Femur (tissue), 1 donor: ENCODE measurements at regions not wholly inside any gene's neighbourhood (a gene's known extent, or its start where the extent isn't known, plus 50 kb on each side); places are given as distances from the start of the nearest gene placed in this dataset.
"Not testable (repeated sequence)": the region's sequence is repeated elsewhere in the genome, so short reads cannot be mapped to it uniquely, and the experiment has no call there.

Experiments
- DNase-seq: peaks from one replicate; pipeline ENCODE4 v3.0.0-alpha.2; 2017

DNA sequence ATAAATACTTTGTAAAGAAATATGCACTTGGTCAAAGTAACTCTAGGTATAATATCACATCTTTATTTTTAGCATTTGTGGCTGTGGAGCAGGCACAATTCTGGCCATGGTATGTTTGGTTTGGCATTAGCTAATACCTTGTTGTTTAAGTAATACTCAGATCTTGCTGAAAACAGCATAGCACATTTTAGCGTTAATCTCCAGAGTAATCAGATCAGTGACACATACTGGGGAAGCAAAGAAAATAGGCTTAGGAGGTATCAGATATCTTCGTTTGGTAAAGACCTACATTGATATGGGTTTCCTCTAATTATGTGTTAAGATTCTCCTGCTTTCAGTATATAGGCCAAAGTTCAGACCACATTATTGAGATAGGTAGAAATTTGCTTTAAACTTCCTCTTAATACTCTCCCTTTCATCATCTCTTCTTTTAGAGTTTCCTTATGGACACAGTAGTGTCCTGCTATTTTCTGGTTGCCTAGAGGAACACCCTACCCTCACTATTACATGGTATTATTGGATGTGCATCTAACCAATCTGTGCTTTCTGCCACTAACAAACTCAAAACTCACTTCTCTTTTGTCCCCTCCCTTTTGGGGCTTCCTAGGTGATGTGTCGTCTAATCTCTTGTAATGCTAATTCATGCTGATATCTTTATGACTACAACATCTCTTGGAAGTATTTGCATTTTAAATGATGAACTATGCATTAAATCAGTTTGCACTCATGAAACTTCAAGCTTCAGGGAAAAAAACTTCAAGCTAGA, 437.3 kb upstream of the ADAMTSL1 start:
- no peak for DNase-seq

DNA sequence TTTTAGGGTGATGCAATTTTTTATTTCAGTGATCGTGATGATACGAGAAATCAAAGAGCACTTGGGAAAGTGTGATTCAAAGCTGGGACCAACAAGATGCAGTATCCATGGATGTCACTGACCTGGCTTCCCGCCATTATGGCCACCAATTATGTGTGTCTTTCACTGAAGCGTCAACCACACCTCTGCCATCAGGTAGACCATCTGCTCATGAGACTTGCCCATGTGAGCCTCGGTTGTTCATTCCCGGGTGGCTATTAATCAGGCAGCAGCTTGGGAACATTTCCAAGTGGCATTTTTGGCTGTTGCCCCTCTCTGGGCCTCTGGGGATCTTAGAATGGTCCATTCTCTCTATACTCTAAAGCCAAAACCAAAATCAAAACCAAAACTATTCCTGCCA, 436.0 kb upstream of the ADAMTSL1 start:
- no peak for DNase-seq

DNA sequence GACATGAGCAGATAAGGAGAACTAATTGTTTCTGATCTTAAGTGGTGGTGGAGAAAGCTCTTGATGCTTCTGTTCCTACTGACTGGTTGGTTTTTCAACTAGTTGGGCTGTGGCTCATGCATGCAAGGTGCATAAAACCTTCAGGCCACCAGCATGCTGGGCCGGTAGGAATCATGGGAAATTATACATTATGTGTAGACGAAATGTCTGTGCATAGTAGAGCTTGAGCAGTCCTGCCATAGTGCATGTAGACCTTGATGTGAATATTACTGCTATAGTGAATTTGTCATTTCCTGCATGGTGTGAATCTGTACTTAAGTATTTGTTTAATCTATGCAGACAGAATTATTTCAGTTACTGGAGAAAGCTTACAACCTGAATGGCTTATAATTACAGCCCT, 433.6 kb upstream of the ADAMTSL1 start:
- DNase-seq: no peak

DNA sequence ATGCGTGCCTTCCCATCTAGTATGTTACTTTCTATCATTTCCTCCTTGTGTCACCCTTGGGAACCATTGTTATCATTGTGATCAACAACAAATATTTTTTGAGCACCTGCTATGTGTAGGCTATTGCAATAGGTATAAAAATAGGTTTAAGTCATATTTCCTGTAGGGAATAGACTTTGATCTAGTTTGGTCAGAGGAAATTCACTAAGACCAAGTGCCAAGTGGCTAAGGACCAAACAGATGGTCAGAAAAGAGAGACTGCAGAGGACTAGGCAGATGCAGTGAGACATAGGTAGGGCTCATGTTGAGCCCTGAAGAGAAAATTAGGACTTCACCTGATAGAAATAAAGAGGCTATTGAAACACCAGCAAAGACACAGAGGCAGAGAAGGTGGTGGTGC, 430.0 kb upstream of the ADAMTSL1 start:
- DNase-seq: no peak

DNA sequence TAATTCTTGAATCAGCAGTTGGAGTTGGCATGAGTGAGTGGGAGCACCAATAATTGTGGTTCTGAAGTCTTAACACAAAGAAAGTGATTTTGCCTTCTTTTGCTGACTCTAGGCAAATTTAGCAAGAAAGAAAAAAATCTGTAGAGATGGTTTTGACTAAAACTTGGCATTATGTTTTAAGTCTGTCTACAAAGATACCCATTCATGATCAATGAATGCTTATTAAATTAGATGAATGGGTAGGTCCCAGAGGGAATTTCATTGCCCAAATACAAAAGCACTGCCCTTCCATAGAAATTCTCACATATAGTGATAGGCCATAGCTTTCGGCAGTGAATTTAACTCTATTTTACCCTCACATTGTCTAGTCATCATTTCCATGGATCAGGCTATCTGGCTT, 428.6 kb upstream of the ADAMTSL1 start:
- no peak for DNase-seq

DNA sequence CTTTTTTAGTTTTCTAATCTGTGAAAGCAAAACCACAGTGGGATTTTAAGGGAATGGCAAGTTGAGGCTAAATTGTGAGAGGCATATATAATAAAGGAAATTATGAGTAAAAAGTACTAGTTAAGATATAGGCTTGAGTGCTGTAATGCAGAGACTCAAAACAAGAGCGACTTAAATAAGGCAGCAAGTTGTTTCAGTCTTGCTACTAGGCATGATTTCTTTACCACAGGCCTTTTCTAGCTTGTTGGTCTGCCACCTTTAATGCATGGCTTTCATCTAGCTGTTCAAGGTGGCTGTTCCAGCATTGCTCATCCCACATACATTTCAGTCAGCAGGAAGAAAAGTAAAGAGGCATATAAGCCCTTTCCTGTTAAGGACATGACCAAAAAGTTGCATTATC, 427.9 kb upstream of the ADAMTSL1 start:
- no peak for DNase-seq

DNA sequence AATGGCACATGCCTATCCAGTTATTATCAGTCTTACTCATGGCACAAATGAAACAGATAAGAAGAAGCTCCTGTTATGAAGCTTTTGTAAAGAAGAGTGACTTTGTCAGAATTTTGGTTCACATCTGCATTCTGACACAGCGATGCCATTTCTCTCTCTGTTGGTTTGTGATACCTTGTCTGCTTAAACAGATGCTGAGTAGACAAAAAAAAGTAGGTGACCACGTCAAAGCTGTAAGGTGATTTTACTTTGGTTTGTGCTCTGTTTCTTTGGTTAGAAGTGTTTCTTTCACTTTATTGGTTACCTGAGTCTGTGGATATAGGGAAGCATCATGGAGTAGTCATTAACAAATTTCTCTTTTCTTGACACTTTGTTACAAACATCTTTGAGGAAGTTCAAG, 422.3 kb upstream of the ADAMTSL1 start:
- DNase-seq: no peak

DNA sequence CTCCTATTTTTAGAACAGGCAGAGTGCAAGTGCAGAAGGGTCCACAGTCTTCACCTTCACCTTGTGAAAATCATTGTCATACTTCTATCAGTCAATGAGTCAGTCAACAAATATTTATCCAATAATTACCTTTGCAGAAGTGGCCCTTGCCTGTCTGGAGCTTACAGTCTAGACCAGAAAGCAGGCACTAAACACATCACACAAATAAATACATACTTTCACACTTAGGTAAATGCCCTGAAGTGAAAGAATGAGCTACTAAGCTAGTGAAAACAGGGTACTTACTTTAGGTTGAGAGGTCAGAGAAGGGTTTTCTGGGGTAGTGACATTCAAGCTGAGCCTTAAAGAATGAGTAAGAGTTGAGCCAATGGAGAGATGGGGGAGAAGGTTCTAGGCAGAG, 421.9 kb upstream of the ADAMTSL1 start:
- no peak for DNase-seq

DNA sequence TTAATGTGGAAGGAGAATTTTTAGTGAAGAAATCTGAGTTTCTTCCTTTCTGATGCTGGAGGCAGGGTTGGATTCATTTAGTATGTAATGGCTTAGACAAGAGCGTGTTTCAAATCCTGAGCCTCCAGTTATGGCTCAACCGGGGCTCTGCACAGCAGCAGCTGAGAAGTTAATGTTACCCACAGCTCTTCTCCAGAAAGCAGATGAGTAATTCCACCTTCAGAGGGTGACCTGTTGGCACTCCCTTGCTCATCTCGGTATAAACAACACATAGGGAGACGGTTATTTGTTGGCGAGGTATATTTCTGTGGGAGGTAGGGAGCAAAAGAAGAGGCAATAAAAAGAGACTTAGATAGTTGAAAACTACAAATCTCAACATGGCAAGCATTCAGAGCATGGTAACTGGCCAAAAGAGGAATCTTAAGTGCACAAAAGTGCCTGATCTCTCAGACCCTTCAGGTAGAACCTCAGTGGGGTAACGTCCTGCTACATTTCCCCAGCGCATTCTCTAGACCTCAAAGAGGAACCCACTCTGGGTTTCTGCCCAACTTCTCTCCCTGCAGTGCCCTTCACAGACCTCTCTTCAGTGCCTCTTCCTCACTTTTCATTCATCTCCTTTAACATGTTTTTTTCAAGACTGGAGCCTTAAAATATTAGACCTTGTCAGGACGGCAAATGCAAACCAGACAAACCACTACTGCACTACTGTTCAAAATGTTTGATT, 417.5 kb upstream of the ADAMTSL1 start:
- no peak for DNase-seq

DNA sequence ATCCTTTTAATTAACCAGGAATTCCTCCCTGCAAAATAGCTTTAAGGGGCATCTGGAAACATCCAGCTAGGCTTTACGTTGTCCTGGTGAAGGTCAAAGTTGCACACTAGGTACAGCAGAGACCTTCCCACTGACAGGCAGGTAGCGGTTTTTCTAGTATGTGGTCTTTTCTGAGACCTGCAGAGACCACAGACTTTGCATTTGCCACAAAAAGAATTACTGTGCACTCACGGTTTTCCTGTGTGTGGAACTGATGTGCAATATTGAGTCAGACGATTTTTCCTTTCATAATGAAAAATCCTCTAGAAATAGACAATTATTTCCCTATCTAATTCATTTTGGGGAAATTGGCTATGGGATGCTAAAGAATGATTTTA, 417.0 kb upstream of the ADAMTSL1 start:
- no peak for DNase-seq

DNA sequence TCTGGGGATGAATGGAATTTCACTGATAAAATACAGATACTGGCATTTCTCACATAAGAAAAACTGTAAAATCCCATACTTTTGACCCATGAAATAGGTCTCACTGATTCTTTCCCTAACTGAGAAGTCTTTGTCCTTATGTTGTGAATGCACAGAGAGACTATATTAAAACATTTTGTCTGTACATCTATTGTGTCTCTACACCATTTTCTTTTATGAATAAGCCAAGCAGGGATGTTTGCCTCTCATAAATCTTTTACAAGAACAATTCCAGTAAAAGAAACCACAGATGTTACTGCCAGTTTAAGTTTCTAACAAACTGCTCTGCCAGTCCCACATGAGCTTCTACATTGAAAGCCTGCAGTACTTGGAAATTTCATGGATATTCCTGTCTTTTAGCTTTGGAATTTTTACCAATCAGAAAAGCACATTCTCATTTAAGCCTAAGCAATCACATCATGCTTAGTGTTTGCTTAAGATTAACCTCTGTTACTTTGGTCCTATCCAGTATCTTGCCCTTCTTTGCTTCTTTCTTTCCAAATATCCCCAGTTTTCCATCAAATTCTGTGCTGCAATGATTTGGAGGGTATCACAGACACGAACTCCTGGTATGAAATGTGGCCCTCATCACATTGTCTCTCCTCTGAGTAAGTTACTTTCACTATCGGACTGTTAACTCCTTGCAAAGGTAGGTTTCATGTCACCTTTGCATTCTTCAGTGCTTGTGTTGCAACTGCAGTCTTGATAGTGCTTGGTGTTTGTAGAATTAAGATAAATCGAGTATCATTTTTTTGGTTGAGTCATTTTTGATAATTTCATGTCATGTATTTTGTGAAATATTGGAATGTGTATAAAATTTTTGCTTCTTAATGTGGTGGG, 415.1 kb upstream of the ADAMTSL1 start:
- no peak for DNase-seq

DNA sequence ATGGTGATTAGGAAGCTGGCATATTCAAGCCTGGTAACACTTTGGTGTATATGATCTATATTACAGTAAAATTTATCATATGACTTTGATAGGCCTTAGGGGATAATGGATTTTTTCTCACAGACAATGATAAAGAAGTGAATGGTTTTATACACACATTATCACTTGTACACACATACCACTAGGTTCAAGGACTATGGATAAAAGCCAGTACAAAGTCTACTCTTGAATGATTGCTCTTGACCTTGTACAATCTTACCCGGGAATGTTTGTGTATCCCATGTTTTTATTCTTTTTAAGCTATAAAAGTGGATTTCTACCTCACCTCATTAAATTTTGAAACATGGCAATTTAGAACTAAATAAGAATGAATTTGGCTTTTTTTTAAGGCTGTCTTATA, 414.5 kb upstream of the ADAMTSL1 start:
- DNase-seq: no peak

DNA sequence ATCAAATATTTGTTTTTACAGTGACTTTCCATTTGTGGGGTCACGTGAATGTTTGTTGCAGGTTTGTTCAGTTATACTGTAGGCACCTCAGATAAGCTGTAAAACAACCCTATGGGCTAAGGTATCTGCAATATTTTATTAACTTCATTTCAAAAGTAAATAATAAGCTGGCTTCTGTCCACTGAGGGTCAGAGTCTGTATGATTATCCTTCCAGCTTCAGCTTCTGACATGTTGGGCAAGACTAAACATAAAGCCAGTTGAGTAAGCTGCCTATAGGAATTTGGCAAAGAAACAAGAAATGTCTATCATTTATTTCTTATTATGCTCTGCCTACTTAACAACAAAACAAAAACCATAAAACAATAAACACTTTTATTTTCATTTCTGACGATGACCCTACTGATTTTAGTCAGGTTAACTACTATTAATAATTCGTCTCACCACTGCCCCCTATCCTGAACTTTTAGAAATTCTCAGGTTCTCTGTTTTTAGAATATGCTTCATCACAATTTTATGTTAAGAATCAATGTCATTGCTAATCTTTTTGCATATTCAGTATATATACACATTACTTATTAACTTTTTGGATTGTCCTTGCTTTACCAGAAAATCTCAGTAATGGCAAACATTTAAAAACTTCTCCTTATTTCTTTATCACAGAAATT, 413.6 kb upstream of the ADAMTSL1 start:
- no peak for DNase-seq

DNA sequence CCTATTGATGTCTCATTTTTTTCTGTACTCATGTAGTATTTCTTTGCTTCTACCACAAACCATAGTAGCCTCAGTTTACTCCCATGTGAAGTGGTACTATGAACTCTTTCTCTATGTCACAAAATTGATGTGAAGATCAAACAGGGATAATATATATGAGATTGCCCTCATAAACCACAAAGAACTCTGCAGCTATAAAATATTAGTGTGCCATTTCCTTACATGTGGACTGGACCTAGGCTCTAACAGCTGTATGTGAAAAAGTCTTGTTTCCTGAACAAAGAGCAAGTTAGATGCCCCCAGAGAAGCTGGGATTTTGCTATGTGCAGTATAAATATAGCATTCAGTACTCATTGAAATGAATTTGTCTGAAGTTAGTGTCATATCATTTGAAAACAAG, 412.6 kb upstream of the ADAMTSL1 start:
- no peak for DNase-seq

DNA sequence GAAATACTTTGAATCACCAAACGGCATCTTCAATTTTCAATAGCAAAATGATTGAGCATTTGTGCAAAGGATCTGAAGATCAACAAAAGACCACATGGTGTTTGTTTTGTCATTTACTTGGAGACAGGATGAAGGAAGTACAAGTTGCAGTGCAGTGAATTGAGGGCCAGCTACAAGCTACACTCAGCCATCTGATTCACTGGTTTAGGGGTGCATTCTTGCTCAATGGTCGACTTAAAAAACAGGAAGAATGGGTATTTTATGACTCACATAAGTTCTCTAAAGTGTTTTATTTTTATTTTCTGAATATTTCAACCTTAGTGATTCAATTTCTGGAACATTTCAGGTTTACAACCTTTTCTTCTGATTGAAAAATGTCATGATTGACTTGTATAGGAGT, 412.1 kb upstream of the ADAMTSL1 start:
- DNase-seq: no peak

DNA sequence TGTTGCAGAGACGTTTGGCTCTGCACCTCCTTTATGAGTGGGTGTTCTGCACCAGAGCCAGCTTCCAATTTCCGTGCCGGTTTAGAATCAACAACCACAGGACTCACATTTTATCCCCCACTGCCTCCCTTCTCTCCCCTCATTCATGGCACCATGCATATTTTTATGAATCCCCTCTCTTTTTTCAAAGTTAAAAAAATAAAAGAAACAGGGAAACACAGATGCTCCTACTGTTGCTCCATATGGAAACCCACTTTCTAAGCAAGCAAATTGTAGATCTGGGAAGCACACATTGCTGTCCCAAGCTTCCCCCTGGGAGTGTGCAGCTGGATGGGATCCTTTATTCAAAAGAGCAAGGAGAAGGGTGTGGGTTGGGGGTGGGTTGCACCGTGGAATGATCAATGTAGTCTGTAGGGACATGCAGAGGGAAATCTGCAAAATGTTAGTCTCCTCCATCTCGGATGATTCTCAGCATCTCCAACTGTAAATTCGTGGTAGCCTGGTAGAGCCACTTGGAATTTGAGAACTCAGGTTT, 410.0 kb upstream of the ADAMTSL1 start:
- peak; percentile 48 for DNase-seq

DNA sequence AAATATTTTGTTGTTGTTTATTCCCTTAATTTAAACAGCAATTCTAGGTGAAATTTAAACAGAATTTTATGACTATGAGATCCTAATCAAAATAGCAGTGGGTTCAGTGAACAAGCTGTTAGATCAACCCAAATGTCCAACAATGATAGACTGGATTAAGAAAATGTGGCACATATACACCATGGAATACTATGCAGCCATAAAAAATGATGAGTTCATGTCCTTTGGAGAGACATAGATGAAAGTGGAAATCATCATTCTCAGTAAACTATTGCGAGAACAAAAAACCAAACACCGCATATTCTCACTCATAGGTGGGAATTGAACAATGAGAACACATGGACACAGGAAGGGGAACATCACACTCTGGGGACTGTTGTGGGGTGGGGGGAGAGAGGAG, 407.3 kb upstream of the ADAMTSL1 start:
- not testable (repeated sequence) for DNase-seq

DNA sequence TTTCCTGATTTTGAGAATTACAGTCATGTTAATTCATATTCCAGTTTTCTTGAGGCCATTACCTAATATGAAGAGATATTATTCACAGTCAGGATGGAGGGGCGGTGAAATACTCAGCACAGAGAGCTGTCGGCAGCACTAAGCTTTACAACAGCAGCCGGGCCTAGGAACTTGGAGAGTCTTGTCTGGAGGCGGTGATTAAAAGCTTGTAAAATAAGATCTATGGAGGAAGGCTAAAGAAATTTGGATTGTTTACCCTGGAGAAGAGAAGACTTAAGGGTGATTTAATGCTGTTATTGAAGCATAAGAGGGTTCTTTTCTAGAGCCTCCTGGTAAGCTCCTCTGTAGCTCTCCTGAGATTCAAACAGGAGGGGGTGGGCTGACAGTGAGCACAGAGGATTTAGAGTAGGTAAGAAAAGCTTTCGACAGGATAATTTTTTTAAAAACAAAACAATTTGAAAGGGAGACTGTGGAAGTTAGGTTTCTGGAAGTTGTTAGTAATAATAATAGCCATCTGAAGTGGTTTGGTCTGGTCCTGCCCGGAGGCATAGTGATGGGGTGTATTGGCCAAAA, 406.3 kb upstream of the ADAMTSL1 start:
- no peak for DNase-seq

DNA sequence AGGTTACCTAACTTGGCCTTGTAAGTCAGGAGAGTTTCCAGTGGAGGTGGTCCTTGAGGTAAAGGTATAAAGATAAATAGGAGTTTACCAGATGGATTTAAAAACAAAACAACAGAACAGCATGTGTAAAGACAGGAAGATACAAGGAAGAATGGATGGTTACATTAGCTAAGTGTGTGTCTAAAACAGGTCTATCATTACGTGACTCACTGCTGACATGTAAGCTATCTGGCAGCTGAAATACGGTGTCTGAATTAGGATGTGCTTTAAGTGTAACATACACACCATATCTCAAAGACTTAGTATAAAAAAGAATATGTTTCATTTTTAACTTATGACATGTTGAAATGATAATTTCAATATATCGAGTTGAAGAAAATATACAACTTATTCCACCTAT, 405.1 kb upstream of the ADAMTSL1 start:
- DNase-seq: no peak

DNA sequence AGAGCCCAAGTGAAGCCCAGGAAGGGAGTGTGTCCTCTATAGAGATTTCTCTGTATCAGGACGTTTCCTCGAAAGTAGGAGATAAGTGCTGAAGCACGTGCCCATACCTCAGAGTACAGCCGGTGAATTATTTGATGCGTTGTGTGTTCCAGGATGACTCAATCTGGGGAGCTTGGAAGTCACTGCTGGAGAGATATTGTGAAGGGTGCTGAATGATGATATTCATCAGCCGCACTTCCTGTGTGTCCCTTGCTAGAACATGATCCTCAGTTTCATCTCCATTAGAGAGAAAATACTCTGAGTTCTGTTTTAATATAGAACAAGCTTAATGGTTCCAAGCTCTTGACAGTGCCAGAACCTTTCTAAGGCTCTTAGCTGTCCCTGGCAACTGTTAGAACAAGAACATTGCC, 402.3 kb upstream of the ADAMTSL1 start:
- DNase-seq: no peak

DNA sequence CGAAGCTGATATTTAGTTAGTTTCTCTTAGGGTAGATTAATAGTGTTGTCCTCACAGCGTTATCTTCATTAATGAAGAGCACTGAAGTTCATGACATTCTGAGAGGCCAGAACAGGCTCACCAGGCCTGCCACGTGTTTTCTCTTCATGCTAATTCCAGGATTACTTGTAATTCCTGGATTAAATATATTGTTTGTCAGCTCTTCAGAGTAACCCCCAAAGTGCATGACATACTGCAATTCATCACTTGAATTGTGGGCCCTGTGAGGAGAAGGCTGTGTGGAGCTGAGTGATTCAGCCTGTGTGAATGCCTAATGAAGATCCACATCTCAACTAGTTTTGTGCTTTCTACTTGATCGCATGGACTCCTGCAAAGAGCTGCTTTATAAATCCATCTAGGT, 401.0 kb upstream of the ADAMTSL1 start:
- DNase-seq: no peak

DNA sequence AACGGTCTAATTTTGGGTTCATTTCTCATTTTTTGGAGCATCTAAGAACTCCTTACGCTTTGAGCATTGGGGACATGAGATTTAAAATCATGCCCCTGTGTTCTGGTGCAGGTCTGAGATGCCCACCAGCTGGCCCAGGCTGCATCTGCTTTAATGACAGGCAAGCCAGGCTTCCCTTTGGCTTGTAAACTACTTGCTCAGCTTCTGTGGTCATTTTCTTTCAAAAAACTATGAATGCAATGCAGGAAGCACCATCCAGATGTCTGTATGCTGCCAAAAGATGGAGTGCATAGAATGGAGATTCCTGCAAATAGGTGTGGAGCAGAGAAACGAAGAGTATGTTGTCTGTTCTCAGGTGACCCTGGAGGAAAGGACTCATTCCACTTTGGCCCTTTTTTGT, 399.9 kb upstream of the ADAMTSL1 start:
- no peak for DNase-seq
